GM20000 (cell line): ENCODE measurements at regions not wholly inside any gene's neighbourhood (a gene's known extent, or its start where the extent isn't known, plus 50 kb on each side); places are given as distances from the start of the nearest gene placed in this dataset.

Experiments used
- DNase-seq: peaks from one replicate; pipeline ENCODE4 v3.0.0; 2012; ENCODE audit warnings: low spot score
- CTCF ChIP-seq: IDR thresholded peaks from 2 replicates; pipeline ENCODE4 v1.5.1; 2012; ENCODE audit warnings: mild to moderate bottlenecking, control low read depth; ENCODE audit errors: extremely low read depth, missing control alignments

GRCh38 chr10:88200312-88201032, 337.0 kb downstream of the PTEN start:
- TF ChIP-seq CTCF, result no peak
- DNase-seq, result no peak

GRCh38 chr10:88205842-88206446, 342.5 kb downstream of the PTEN start:
- no peak for DNase-seq

GRCh38 chr10:88207121-88207546, 343.7 kb downstream of the PTEN start:
- TF ChIP-seq CTCF, result no peak
- no peak for DNase-seq

More at GRCh38 chr10:88205842-88206446, 342.5 kb downstream of the PTEN start:
- no peak for TF ChIP-seq CTCF

GRCh38 chr10:88209231-88209630, 345.8 kb downstream of the PTEN start:
- no peak for TF ChIP-seq CTCF

GRCh38 chr10:88209837-88210561, 346.6 kb downstream of the PTEN start:
- no peak for TF ChIP-seq CTCF
- no peak for DNase-seq

More at GRCh38 chr10:88209231-88209630, 345.8 kb downstream of the PTEN start:
- no peak for DNase-seq

- no peak for TF ChIP-seq CTCF
Measured at GRCh38 chr10:88211230-88211629, 347.8 kb downstream of the PTEN start.

GRCh38 chr10:88212069-88212468, 348.6 kb downstream of the PTEN start:
- no peak for DNase-seq
- TF ChIP-seq CTCF, result no peak

More at GRCh38 chr10:88211230-88211629, 347.8 kb downstream of the PTEN start:
- no peak for DNase-seq
